IMR-90 (cell line): ENCODE measurements at regions not wholly inside any gene's neighbourhood (a gene's known extent, or its start where the extent isn't known, plus 50 kb on each side); places are given as distances from the start of the nearest gene placed in this dataset.

Experiments used
- ATAC-seq: fragments of 200-7000 bp; cut with Tn5 transposase; 2 replicates; pipeline ENCODE4 v1.9.1; 2020; ENCODE audit warnings: low read depth, mild to moderate bottlenecking, moderate library complexity
- BruUV-seq: library from RNA; stranded (reverse); fragments of 400-500 nt; replicated peaks from 2 replicates; lab custom pipeline; 2021; lab: Mats Ljungman, UMichigan
- CTCF ChIA-PET: fragments of 300-600 bp; formaldehyde crosslinking; extraction: SDS; loops from one replicate; lab custom pipeline; 2021; ENCODE audit warnings: antibody characterized with exemption; lab: Yijun Ruan, JAX
- POLR2A ChIA-PET: fragments of 300-600 bp; sonication (Branson Sonifier 250); formaldehyde crosslinking; loops from one replicate; lab custom pipeline; 2022; ENCODE audit warnings: antibody characterized with exemption; ENCODE audit not compliant: unreplicated experiment; lab: Charles Lee
- DNase-seq: peaks from one replicate; pipeline ENCODE4 v3.0.0; 2013
- H2AFZ ChIP-seq: replicated peaks from 2 replicates; pipeline ENCODE3; 2013; ENCODE audit warnings: low read length, mild to moderate bottlenecking; ENCODE audit not compliant: poor library complexity
- H2AK5ac ChIP-seq: 2 replicates; pipeline ENCODE4 v1.6.1; 2013; ENCODE audit warnings: low read depth, low read length, inconsistent platforms
- H2AK9ac ChIP-seq: replicated peaks from 2 replicates; pipeline ENCODE3; 2013; ENCODE audit warnings: mild to moderate bottlenecking, low read depth, low read length, moderate library complexity; ENCODE audit not compliant: poor library complexity
- H2BK120ac ChIP-seq: 2 replicates; pipeline ENCODE4 v1.6.1; 2013; ENCODE audit warnings: low read depth, low read length, inconsistent platforms
- H2BK15ac ChIP-seq: 3 replicates; pipeline ENCODE4 v1.6.1; 2013; ENCODE audit warnings: low read depth, low read length, inconsistent platforms
- H2BK20ac ChIP-seq: 2 replicates; pipeline ENCODE4 v1.6.1; 2013; ENCODE audit warnings: low read depth, mild to moderate bottlenecking, inconsistent platforms, low read length, moderate library complexity
- H2BK5ac ChIP-seq: 2 replicates; pipeline ENCODE4 v1.6.1; 2013; ENCODE audit warnings: mild to moderate bottlenecking, low read depth, low read length, inconsistent platforms; ENCODE audit not compliant: poor library complexity, severe bottlenecking
- H3K14ac ChIP-seq: replicated peaks from 2 replicates; pipeline ENCODE4 v1.6.1; 2013; ENCODE audit warnings: low read depth, low read length, inconsistent platforms
- H3K18ac ChIP-seq: 2 replicates; pipeline ENCODE4 v1.6.1; 2013; ENCODE audit warnings: low read depth, low read length, control low read depth
- H3K23ac ChIP-seq: 2 replicates; pipeline ENCODE4 v1.6.1; 2013; ENCODE audit warnings: low read depth, low read length, inconsistent platforms
- H3K27ac ChIP-seq: 2 replicates; pipeline ENCODE4 v1.5.1; 2013; ENCODE audit warnings: mild to moderate bottlenecking, control low read depth, low read length; ENCODE audit not compliant: insufficient read depth
- H3K27me3 ChIP-seq: 2 replicates; pipeline ENCODE4 v1.6.1; 2013; ENCODE audit warnings: low read length; ENCODE audit not compliant: control insufficient read depth, insufficient read depth
- H3K36me3 ChIP-seq: 2 replicates; pipeline ENCODE4 v1.6.1; 2013; ENCODE audit warnings: low read length, mixed read lengths; ENCODE audit not compliant: control insufficient read depth, insufficient read depth
- H3K4ac ChIP-seq: 2 replicates; pipeline ENCODE4 v1.6.1; 2013; ENCODE audit warnings: low read depth, low read length, inconsistent platforms
- H3K4me1 ChIP-seq: 2 replicates; pipeline ENCODE4 v1.6.1; 2013; ENCODE audit warnings: low read length, mixed read lengths; ENCODE audit not compliant: control insufficient read depth, insufficient read depth
- H3K4me2 ChIP-seq: 2 replicates; pipeline ENCODE4 v1.6.1; 2013; ENCODE audit warnings: low read depth, mild to moderate bottlenecking, control low read depth, low read length, moderate library complexity
- H3K4me3 ChIP-seq: 2 replicates; pipeline ENCODE4 v1.5.1; 2013; ENCODE audit warnings: low read depth, mild to moderate bottlenecking, control low read depth, low read length, moderate library complexity; ENCODE audit not compliant: insufficient read depth
- H3K56ac ChIP-seq: 2 replicates; pipeline ENCODE4 v1.6.1; 2013; ENCODE audit warnings: low read length, inconsistent platforms; ENCODE audit not compliant: insufficient read depth; ENCODE audit errors: extremely low read depth
- H3K79me1 ChIP-seq, 2 experiments: 2 replicates each; pipeline ENCODE4 v1.6.1; 2013; ENCODE audit warnings: low read length in 2 of 2, inconsistent platforms in 1 of 2, low read depth in 1 of 2
- H3K9ac ChIP-seq: 2 replicates; pipeline ENCODE4 v1.6.1; 2013; ENCODE audit warnings: low read depth, low read length, control low read depth
- H3K9me1 ChIP-seq: 2 replicates; pipeline ENCODE4 v1.6.1; 2013; ENCODE audit warnings: low read length, inconsistent platforms; ENCODE audit not compliant: insufficient read depth
- H3K9me3 ChIP-seq: 2 replicates; pipeline ENCODE4 v1.6.1; 2013; ENCODE audit warnings: low read length; ENCODE audit not compliant: control insufficient read depth, insufficient read depth
- H4K20me1 ChIP-seq: 2 replicates; pipeline ENCODE4 v1.6.1; 2013; ENCODE audit warnings: low read length, inconsistent platforms; ENCODE audit not compliant: insufficient read depth
- H4K5ac ChIP-seq: 2 replicates; pipeline ENCODE4 v1.6.1; 2013; ENCODE audit warnings: mild to moderate bottlenecking, low read depth, low read length, control low read depth
- H4K8ac ChIP-seq, 2 experiments: 2 replicates each; pipeline ENCODE4 v1.6.1; 2013; ENCODE audit warnings: low read depth in 2 of 2, low read length in 2 of 2, control low read depth in 1 of 2, inconsistent platforms in 1 of 2
- H4K91ac ChIP-seq: 2 replicates; pipeline ENCODE4 v1.6.1; 2013; ENCODE audit warnings: low read depth, low read length, inconsistent platforms; ENCODE audit not compliant: insufficient read depth
- BHLHE40 ChIP-seq: fragments of 150-350 bp; IDR thresholded peaks from 2 replicates; pipeline ENCODE4 v1.6.1; 2016; ENCODE audit warnings: mild to moderate bottlenecking, low read depth, low read length
- CEBPB ChIP-seq: IDR thresholded peaks from 2 replicates; pipeline ENCODE4 v1.6.1; 2012; ENCODE audit warnings: low read depth, low read length, improper control_type of control experiment
- CHD1 ChIP-seq: IDR thresholded peaks from 2 replicates; pipeline ENCODE4 v1.6.1; 2012; ENCODE audit warnings: low read depth, low read length, improper control_type of control experiment
- FOS ChIP-seq: fragments of 150-350 bp; IDR thresholded peaks from 2 replicates; pipeline ENCODE4 v1.6.1; 2016; ENCODE audit warnings: low read depth, low read length
- MAZ ChIP-seq: IDR thresholded peaks from 2 replicates; pipeline ENCODE4 v1.6.1; 2012; ENCODE audit warnings: low read depth, mild to moderate bottlenecking, low read length, improper control_type of control experiment, moderate library complexity, borderline replicate concordance
- SMC3 ChIP-seq: fragments of 150-350 bp; IDR thresholded peaks from 2 replicates; pipeline ENCODE4 v1.6.1; 2016; ENCODE audit warnings: low read depth, mild to moderate bottlenecking, antibody characterized with exemption, low read length, moderate library complexity
- WGBS, 2 experiments: methylation state at CpG; one replicate each; pipeline versions ENCODE4 v1.1.5 to v1.1.7; 2013; ENCODE audit warnings: missing lambda C conversion rate in 2 of 2; ENCODE audit not compliant: insufficient read length in 1 of 2; ENCODE audit errors: extremely low coverage in 2 of 2; 5-methylcytosine and 5-hydroxymethylcytosine counted together
- dilution Hi-C: fragments of 300-500 bp; cut with HindIII; formaldehyde crosslinking; loops from one replicate; pipeline ENCODE4 v1.14.3; 2018; ENCODE audit warnings: low sequenced_read_pairs; ENCODE audit not compliant: unreplicated experiment
- in situ Hi-C: fragments of 300-500 bp; cut with MboI; formaldehyde crosslinking; loops from 3 replicates; pipeline ENCODE4 v1.14.3; 2019; ENCODE audit warnings: low sequenced_read_pairs, inconsistent platforms, mixed read lengths
- intact Hi-C: fragments of 100-400 bp; cut with micrococcal nuclease; formaldehyde crosslinking; loops from 2 replicates; pipeline ENCODE4 v1.10.0; 2022
- TF ChIP-seq, protein P1 (sequence below): fragments of 150-350 bp; IDR thresholded peaks from 2 replicates; pipeline ENCODE4 v1.6.1; 2016; ENCODE audit warnings: low read depth, mild to moderate bottlenecking, low read length, moderate library complexity, borderline replicate concordance

DNA sequence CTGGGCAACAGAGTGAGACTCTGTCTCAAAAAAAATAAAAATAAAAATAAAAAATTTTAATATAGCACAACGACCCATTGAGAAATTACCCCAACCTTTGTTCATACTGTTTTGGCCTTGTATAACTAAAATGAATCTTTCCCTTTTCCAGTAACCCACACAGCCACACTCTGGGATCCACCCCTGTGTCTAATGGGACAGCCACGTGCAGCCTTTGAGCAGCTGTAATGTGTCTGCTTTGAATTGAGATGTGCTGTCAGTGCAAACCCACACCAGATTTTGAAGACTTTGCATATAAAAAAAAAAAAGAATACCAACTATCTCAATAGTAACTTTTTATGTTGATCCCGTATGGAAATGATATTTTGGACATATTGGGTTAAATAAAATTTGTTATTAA, 112.7 kb upstream of the UBL3 start:
- no peak overlapping the region for H4K8ac ChIP-seq
- no peak for DNase-seq

More for the DNA sequence above, 112.7 kb upstream of the UBL3 start:
- ATAC-seq: no peak
- no peak overlapping the region for H3K4me2 ChIP-seq
- BruUV-seq: no TSS peak
- no peak overlapping the region for H3K27ac ChIP-seq
- H3K14ac ChIP-seq: no peak overlapping the region
- no peak overlapping the region for H2AK5ac ChIP-seq
- ChIA-PET CTCF (no interaction called here), POLR2A (no interaction called here)
- no peak overlapping the region for H2AK9ac ChIP-seq
- intact Hi-C loops: no loop called here
- no peak overlapping the region for H4K91ac ChIP-seq
- H3K4ac ChIP-seq: no peak overlapping the region
- H2AFZ ChIP-seq: no peak overlapping the region
- H3K36me3 ChIP-seq: no peaks in the 10 kb centered on the region
- H2BK5ac ChIP-seq: no peak overlapping the region
- H2BK120ac ChIP-seq: no peak overlapping the region
- no peak overlapping the region for H3K56ac ChIP-seq
- no peak for TF ChIP-seq CEBPB
- TF ChIP-seq BHLHE40: no peak
- TF ChIP-seq SMC3: no peak
- TF ChIP-seq FOS: no peak
- TF ChIP-seq, protein P1, sequence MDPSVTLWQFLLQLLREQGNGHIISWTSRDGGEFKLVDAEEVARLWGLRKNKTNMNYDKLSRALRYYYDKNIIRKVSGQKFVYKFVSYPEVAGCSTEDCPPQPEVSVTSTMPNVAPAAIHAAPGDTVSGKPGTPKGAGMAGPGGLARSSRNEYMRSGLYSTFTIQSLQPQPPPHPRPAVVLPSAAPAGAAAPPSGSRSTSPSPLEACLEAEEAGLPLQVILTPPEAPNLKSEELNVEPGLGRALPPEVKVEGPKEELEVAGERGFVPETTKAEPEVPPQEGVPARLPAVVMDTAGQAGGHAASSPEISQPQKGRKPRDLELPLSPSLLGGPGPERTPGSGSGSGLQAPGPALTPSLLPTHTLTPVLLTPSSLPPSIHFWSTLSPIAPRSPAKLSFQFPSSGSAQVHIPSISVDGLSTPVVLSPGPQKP: no peak
- no peak for TF ChIP-seq MAZ
- TF ChIP-seq CHD1: no peak
- no peak overlapping the region for H3K4me3 ChIP-seq
- H3K18ac ChIP-seq: no peak overlapping the region
- dilution Hi-C loops: no loop called here
- no peaks in the 10 kb centered on the region for H4K20me1 ChIP-seq
- H3K23ac ChIP-seq: no peak overlapping the region
- no peak overlapping the region for H2BK20ac ChIP-seq
- no peaks in the 10 kb centered on the region for H3K79me1 ChIP-seq
- no peak overlapping the region for H2BK15ac ChIP-seq
- H3K9me1 ChIP-seq: no peaks in the 10 kb centered on the region
- H3K9me3 ChIP-seq: no peaks in the 10 kb centered on the region; the same call in none of the 2 replicates
- in situ Hi-C loops: no loop called here
- H3K4me1 ChIP-seq: no peaks in the 10 kb centered on the region
- no peak overlapping the region for H3K9ac ChIP-seq
- H3K27me3 ChIP-seq: peaks cover 24% of the 10 kb centered on the region
- no peak overlapping the region for H4K5ac ChIP-seq
- no CpG with 5 or more reads among the region's 3 CpGs for WGBS, 2 experiments
